K562 (cell line): ENCODE measurements at regions not wholly inside any gene's neighbourhood (a gene's known extent, or its start where the extent isn't known, plus 50 kb on each side); places are given as distances from the start of the nearest gene placed in this dataset.

ENCODE experiments used
- ATAC-seq: fragments of 200-7000 bp; cut with Tn5 transposase; 3 replicates; pipeline ENCODE4 v1.9.1; 2020; ENCODE audit warnings: moderate library complexity
- BruUV-seq: library from RNA; stranded (reverse); fragments of 400-500 nt; replicated peaks from 2 replicates; lab custom pipeline; 2021; lab: Mats Ljungman, UMichigan
- CTCF ChIA-PET: fragments of 300-600 bp; formaldehyde crosslinking; extraction: SDS; loops from one replicate; lab custom pipeline; 2021; ENCODE audit warnings: low intra/inter-chr PET ratio; lab: Yijun Ruan, JAX
- POLR2A ChIA-PET: fragments of 300-600, 350-650 bp; sonication (Branson Sonifier 250); formaldehyde crosslinking; extraction: SDS; loops from one replicate; lab custom pipeline; 2021; ENCODE audit warnings: antibody characterized with exemption, inconsistent platforms; lab: Yijun Ruan, JAX
- DNase-seq, 4 experiments: peaks; one replicate each; pipeline versions ENCODE4 v3.0.0 to v3.0.0-alpha.2; 2011 to 2018; ENCODE audit warnings: low spot score in 3 of 4, mixed read lengths in 3 of 4; ENCODE audit errors: extremely low read depth in 1 of 4
- FAIRE-seq: peaks from 2 replicates; lab custom pipeline; 2011; peaks lifted over from hg19 to GRCh38; lab: Jason Lieb, UNC
- H2AFZ ChIP-seq: 2 replicates; pipeline ENCODE4 v1.6.0; 2011; ENCODE audit warnings: low read depth, low read length, control low read depth, inconsistent platforms
- H3K27ac ChIP-seq: fragments of 200-600 bp; 3 replicates; pipeline ENCODE4 v1.8.0; 2011; ENCODE audit warnings: low read depth, mild to moderate bottlenecking, control low read depth, inconsistent platforms, low read length, moderate library complexity, mixed read lengths; ENCODE audit errors: extremely low read depth
- H3K27me3 ChIP-seq, 2 experiments: fragments of 300-600 bp in 1 of 2; 2 replicates in 1 of 2; 3 replicates in 1 of 2; pipeline versions ENCODE4 v1.6.0 to v1.8.0; 2011; ENCODE audit warnings: inconsistent platforms in 2 of 2, low read length in 2 of 2, mild to moderate bottlenecking in 1 of 2, mixed read lengths in 1 of 2, moderate library complexity in 1 of 2; ENCODE audit not compliant: control insufficient read depth in 2 of 2, insufficient read depth in 2 of 2
- H3K36me3 ChIP-seq: fragments of 300-600 bp; 3 replicates; pipeline ENCODE4 v1.8.0; 2011; ENCODE audit warnings: mild to moderate bottlenecking, low read length, inconsistent platforms; ENCODE audit not compliant: control insufficient read depth, insufficient read depth
- H3K4me1 ChIP-seq, 2 experiments: fragments of 200-600 bp in 1 of 2; replicated peaks in 1 of 2; 2 replicates in 1 of 2; 3 replicates in 1 of 2; pipeline versions ENCODE4 v1.5.1 to v1.8.0; 2011; ENCODE audit warnings: inconsistent platforms in 2 of 2, low read length in 2 of 2, mild to moderate bottlenecking in 1 of 2, mixed read lengths in 1 of 2, moderate library complexity in 1 of 2; ENCODE audit not compliant: control insufficient read depth in 2 of 2, insufficient read depth in 2 of 2
- H3K4me2 ChIP-seq: 2 replicates; pipeline ENCODE4 v1.6.1; 2011; ENCODE audit warnings: low read length, control low read depth, inconsistent platforms, mixed read lengths; ENCODE audit not compliant: insufficient read depth
- H3K4me3 ChIP-seq: fragments of 200-600 bp; sonication (generic), shearing (Covaris generic); 2 replicates; pipeline ENCODE4 v1.5.1; 2016; ENCODE audit warnings: control low read depth, inconsistent platforms
- H3K79me2 ChIP-seq: fragments of 200-600 bp; 3 replicates; pipeline ENCODE4 v1.8.0; 2011; ENCODE audit warnings: low read length, inconsistent platforms; ENCODE audit not compliant: control insufficient read depth, insufficient read depth
- H3K9ac ChIP-seq, 2 experiments: 2 replicates each; pipeline versions ENCODE4 v1.6.0 to v1.6.1; 2011; ENCODE audit warnings: low read depth in 2 of 2, low read length in 2 of 2, control low read depth in 1 of 2, inconsistent platforms in 1 of 2, mild to moderate bottlenecking in 1 of 2, mixed read lengths in 1 of 2; ENCODE audit not compliant: insufficient read depth in 1 of 2
- H3K9me1 ChIP-seq: one replicate; pipeline ENCODE4 v1.6.0; 2011; ENCODE audit warnings: inconsistent platforms, mild to moderate bottlenecking, low read length, moderate library complexity; ENCODE audit not compliant: control insufficient read depth, insufficient read depth
- H3K9me3 ChIP-seq: replicated peaks from 2 replicates; pipeline ENCODE4 v1.5.1; 2011; ENCODE audit warnings: low read depth, low read length, inconsistent platforms; ENCODE audit not compliant: control insufficient read depth, insufficient read depth
- H4K20me1 ChIP-seq: replicated peaks from 2 replicates; pipeline ENCODE4 v1.6.1; 2011; ENCODE audit warnings: low read length, inconsistent platforms, mixed read lengths; ENCODE audit not compliant: control insufficient read depth, insufficient read depth
- ARID4B ChIP-seq: sonication (generic); formaldehyde crosslinking; IDR thresholded peaks from 2 replicates; pipeline ENCODE4 v1.8.0; 2022; ENCODE audit warnings: mild to moderate bottlenecking, missing genetic modification reagents
- ARNT ChIP-seq, 2 experiments: fragments of 450-650 bp; IDR thresholded peaks; 2 replicates each; pipeline ENCODE4 v1.6.1; 2016; ENCODE audit warnings: mild to moderate bottlenecking in 1 of 2
- CAMTA2 ChIP-seq: fragments of 250-450 bp; sonication (Bioruptor Pico); conservative IDR thresholded peaks from 2 replicates; pipeline ENCODE4 v1.5.1; 2022
- CTCF ChIP-seq, 3 experiments: IDR thresholded peaks in 2 of 3; conservative IDR thresholded peaks in 1 of 3; 2 replicates each; pipeline ENCODE4 v1.5.1; 2011 to 2012; ENCODE audit warnings: low read length in 3 of 3, mild to moderate bottlenecking in 3 of 3, control low read depth in 2 of 3, improper control_type of control experiment in 1 of 3, inconsistent platforms in 1 of 3, low read depth in 1 of 3, mixed read lengths in 1 of 3, moderate library complexity in 1 of 3; ENCODE audit not compliant: insufficient read depth in 2 of 3
- NBN ChIP-seq: fragments of 450-650 bp; IDR thresholded peaks from 2 replicates; pipeline ENCODE4 v1.6.1; 2016; ENCODE audit warnings: low read depth, mild to moderate bottlenecking
- NR2C1 ChIP-seq, 2 experiments: fragments of 450-650 bp; IDR thresholded peaks; 2 replicates each; pipeline ENCODE4 v1.6.1; 2017; ENCODE audit warnings: mild to moderate bottlenecking in 2 of 2, antibody characterized with exemption in 1 of 2, inconsistent platforms in 1 of 2, missing compliant biosample characterization in 1 of 2, missing genetic modification characterization in 1 of 2
- POLR3G ChIP-seq: IDR thresholded peaks from 2 replicates; pipeline ENCODE4 v1.6.1; 2011; ENCODE audit not compliant: insufficient read length, insufficient replicate concordance; ENCODE audit errors: extremely low read depth
- RAD21 ChIP-seq, 2 experiments: fragments of 250-450 bp in 1 of 2; fragments of 450-650 bp in 1 of 2; sonication (Bioruptor Pico) in 1 of 2; formaldehyde crosslinking in 1 of 2; IDR thresholded peaks in 1 of 2; conservative IDR thresholded peaks in 1 of 2; 2 replicates each; pipeline versions ENCODE4 v1.4.0 to v1.8.0; 2020 to 2022; ENCODE audit warnings: mild to moderate bottlenecking in 2 of 2, moderate library complexity in 1 of 2
- SMC3 ChIP-seq: conservative IDR thresholded peaks from 2 replicates; pipeline ENCODE4 v1.6.1; 2011; ENCODE audit warnings: low read depth, low read length, improper control_type of control experiment; ENCODE audit not compliant: insufficient read depth
- TBL1XR1 ChIP-seq, 2 experiments: IDR thresholded peaks; 2 replicates each; pipeline ENCODE4 v1.6.1; 2012; ENCODE audit warnings: improper control_type of control experiment in 2 of 2, low read length in 2 of 2, mild to moderate bottlenecking in 1 of 2
- YY1 ChIP-seq, 3 experiments: IDR thresholded peaks; 2 replicates each; pipeline ENCODE4 v1.6.1; 2011; ENCODE audit warnings: low read length in 2 of 3, mild to moderate bottlenecking in 2 of 3, moderate library complexity in 2 of 3, borderline replicate concordance in 1 of 3, control low read depth in 1 of 3, low read depth in 1 of 3; ENCODE audit not compliant: insufficient read depth in 3 of 3, insufficient replicate concordance in 2 of 3, control insufficient read depth in 1 of 3, insufficient read length in 1 of 3; ENCODE audit errors: extremely low read depth in 1 of 3
- WGBS: fragments of 100-300 bp; shearing (Covaris generic); methylation state at CpG from one replicate; pipeline ENCODE4 v1.1.6; 2016; ENCODE audit warnings: low coverage, mixed read lengths; ENCODE audit not compliant: insufficient coverage; ENCODE audit errors: missing lambda C conversion rate; 5-methylcytosine and 5-hydroxymethylcytosine counted together
- in situ Hi-C: fragments of 300-500 bp; cut with MboI; formaldehyde crosslinking; loops from 4 replicates; pipeline ENCODE4 v1.15.0; 2018; ENCODE audit warnings: inconsistent platforms, mixed read lengths
- intact Hi-C: fragments of 100-400 bp; cut with micrococcal nuclease; formaldehyde crosslinking; loops from 2 replicates; pipeline ENCODE4 v1.14.2; 2022

- TF ChIP-seq ARID4B (CRISPR knock-in tag) (no peak), ARNT (IDR thresholded peaks at IDR 0.05) (no peak)
These were observed 137.9 kb upstream of the COL8A1 start (continued) for GRCh38 chr3:99500485-99500884.

GRCh38 chr3:99499235-99500158 is 138.9 kb upstream of the COL8A1 start:
- H4K20me1 ChIP-seq = no peaks in the 10 kb centered on the region
- TF ChIP-seq SMC3 (peak; percentile 34; the same call in 1 of the 2 replicates), NR2C1 (IDR thresholded peaks at IDR 0.05) (no peak), NR2C1 (tag; IDR thresholded peaks at IDR 0.05) (no peak), POLR3G (no peak), NBN (no peak), CTCF (IDR thresholded peaks at IDR 0.05 in 2 of 3, conservative IDR thresholded peaks at IDR 0.05 in 1 of 3; ENCODE audit: insufficient read depth in 2 of 3, low read depth in 1 of 3, low read length in 3 of 3) (peak; percentile 22 to 45 (median 34); a peak in 3 of 6 replicates), CAMTA2 (CRISPR knock-in tag) (no peak), TBL1XR1 (IDR thresholded peaks at IDR 0.05; ENCODE audit: low read length in 2 of 2) (no peak), YY1 (IDR thresholded peaks at IDR 0.05; ENCODE audit: borderline replicate concordance in 1 of 3, control insufficient read depth in 1 of 3, extremely low read depth in 1 of 3, insufficient read depth in 3 of 3, insufficient read length in 1 of 3, insufficient replicate concordance in 2 of 3, low read depth in 1 of 3, low read length in 2 of 3) (no peak), RAD21 (CRISPR knock-in tag; conservative IDR thresholded peaks at IDR 0.05 in 1 of 2, IDR thresholded peaks at IDR 0.05 in 1 of 2) (peak; percentile 24 to 32; a peak in 3 of 4 replicates)
- no peaks in the 10 kb centered on the region for H3K79me2 ChIP-seq
- POLR2A ChIA-PET = no interaction called here
- 0% methylated on average over 4 of the region's 4 CpGs for WGBS
- H3K36me3 ChIP-seq = no peaks in the 10 kb centered on the region
- no peak overlapping the region for H3K4me2 ChIP-seq
- intact Hi-C loops (loop anchor here (1.0 to 10.0 kb wide), 2 partner anchors 254 to 285 kb away; no protein-coding TSS in a partner anchor), in situ Hi-C loops (no loop called here)
- H2AFZ ChIP-seq = no peak overlapping the region
- ATAC-seq (peak; percentile 63; the same call in 2 of the 3 replicates), FAIRE-seq (no peak), DNase-seq (peak; percentile 3 to 16 (median 6))
- no peak overlapping the region for H3K27ac ChIP-seq
- no peaks in the 10 kb centered on the region for H3K9me1 ChIP-seq
- H3K4me1 ChIP-seq = no peaks in the 10 kb centered on the region
- no peak overlapping the region for H3K9ac ChIP-seq
- no peaks in the 10 kb centered on the region for H3K27me3 ChIP-seq
- H3K4me3 ChIP-seq = no peak overlapping the region
- no TSS peak for BruUV-seq
- no peaks in the 10 kb centered on the region for H3K9me3 ChIP-seq
- CTCF ChIA-PET = no interaction called here
